Pancreas (tissue), 10 donors: ENCODE measurements at regions not wholly inside any gene's neighbourhood (a gene's known extent, or its start where the extent isn't known, plus 50 kb on each side); places are given as distances from the start of the nearest gene placed in this dataset.

Source experiments
- ATAC-seq, 4 donors: fragments of 200-7000 bp; cut with Tn5 transposase; one replicate each; pipeline versions ENCODE4 v1.8.0 to v1.9.1; 2020; ENCODE audit warnings: mild to moderate bottlenecking in 4 of 4, moderate library complexity in 4 of 4
- DNase-seq, 6 donors: peaks; one replicate each; pipeline ENCODE4 v3.0.0-alpha.2; 2020
- FAIRE-seq: peaks from 2 replicates; lab custom pipeline; 2012; peaks lifted over from hg19 to GRCh38; lab: Jason Lieb, UNC
- H3K27ac ChIP-seq, 4 donors: fragments of 200-600 bp; sonication (generic); 1 replicate in 3 of 4; 2 replicates in 1 of 4; pipeline versions ENCODE4 v1.5.0 to v1.8.0; 2020
- H3K27me3 ChIP-seq, 4 donors: fragments of 200-600 bp; one replicate each; pipeline ENCODE4 v1.8.0; 2021
- H3K36me3 ChIP-seq, 3 donors: fragments of 200-600 bp; sonication (generic) in 1 of 3; one replicate each; pipeline versions ENCODE4 v1.5.0 to v1.8.0; 2020 to 2021
- H3K4me1 ChIP-seq, 3 donors: fragments of 200-600 bp; one replicate each; pipeline ENCODE4 v1.8.0; 2021
- H3K4me3 ChIP-seq, 4 donors: fragments of 200-600 bp; sonication (generic) in 2 of 4; one replicate each; pipeline versions ENCODE4 v1.5.0 to v1.8.0; 2020 to 2021
- H3K9me3 ChIP-seq, 4 donors: fragments of 200-600 bp; one replicate each; pipeline ENCODE4 v1.8.0; 2021
- CTCF ChIP-seq, 4 donors: fragments of 200-600 bp; sonication (generic) in 3 of 4; IDR thresholded peaks; one replicate each; pipeline versions ENCODE4 v1.5.0 to v1.8.0; 2021; ENCODE audit warnings: antibody characterized with exemption in 4 of 4
- WGBS, 2 donors: extraction: QIAGEN DNeasy Blood & Tissue Kit; methylation state at CpG; one replicate each; pipeline ENCODE4 v1.1.7; 2013; 5-methylcytosine and 5-hydroxymethylcytosine counted together
- intact Hi-C, 3 donors: fragments of 100-400 bp; cut with DNase I; formaldehyde crosslinking; loops; one replicate each; pipeline versions ENCODE4 v1.11.1 to v1.14.2; 2022
- donor health status: healthy with polysubstance abuse.
- donor health status: DM: no; HTN: no; CAD: no; lungs with moderate emphysema.
- donor health status: DM: no; HTN: no; CAD: no.
- donor health status: control.
- donor health status: control.
- donor health status: Bipolar disorder and iron deficiency.
- donor health status: DM: yes; HTN: yes; CAD: no.
- donor health status: DM: no; HTN: no; CAD: no.
- donor health status: DM: no; HTN: no; CAD: no.
- donor health status: DM: yes; HTN: yes; CAD: no.

- intact Hi-C loops: no loop called here
- Histone ChIP-seq H3K27ac (no peak overlapping the region), H3K4me3 (no peak overlapping the region), H3K36me3 (no peaks in the 10 kb centered on the region), H3K27me3 (no peaks in the 10 kb centered on the region), H3K9me3 (no peaks in the 10 kb centered on the region), H3K4me1 (peaks cover 0 to 5% (median 0%) of the 10 kb centered on the region in 3 donors)
- DNase-seq: no peak
- 83 to 85% methylated on average over 13 of the region's 13 CpGs for WGBS, 2 donors
- FAIRE-seq: no peak
- TF ChIP-seq CTCF (IDR thresholded peaks at IDR 0.05): no peak
- no peak for ATAC-seq
Observed at GRCh38 chr4:4608214-4608537, 66.3 kb upstream of the STX18 start.

- WGBS, 2 donors: 88 to 90% methylated on average over 19 of the region's 19 CpGs
- Histone ChIP-seq H3K4me1 (peaks cover 0 to 5% (median 0%) of the 10 kb centered on the region in 3 donors), H3K27ac (no peak overlapping the region), H3K36me3 (no peaks in the 10 kb centered on the region), H3K9me3 (no peaks in the 10 kb centered on the region), H3K4me3 (no peak overlapping the region), H3K27me3 (no peaks in the 10 kb centered on the region)
- FAIRE-seq (no peak), ATAC-seq (no peak), DNase-seq (no peak)
- intact Hi-C loops: no loop called here
- TF ChIP-seq CTCF (IDR thresholded peaks at IDR 0.05): no peak
Observed at GRCh38 chr4:4607336-4608213, 65.7 kb upstream of the STX18 start.

GRCh38 chr4:4606321-4606720, 64.5 kb upstream of the STX18 start:
- no peak overlapping the region for H3K4me3 ChIP-seq
- H3K9me3 ChIP-seq: no peaks in the 10 kb centered on the region
- H3K27ac ChIP-seq: no peak overlapping the region
- no peaks in the 10 kb centered on the region for H3K36me3 ChIP-seq
- no peak for TF ChIP-seq CTCF (IDR thresholded peaks at IDR 0.05)
- intact Hi-C loops: no loop called here
- no peaks in the 10 kb centered on the region for H3K4me1 ChIP-seq
- DNase-seq (no peak), ATAC-seq (no peak), FAIRE-seq (no peak)
- no peaks in the 10 kb centered on the region for H3K27me3 ChIP-seq
- WGBS, 2 donors: 82 to 90% methylated on average over 10 of the region's 10 CpGs

- no peak overlapping the region for H3K27ac ChIP-seq
- FAIRE-seq (no peak), DNase-seq (no peak), ATAC-seq (no peak)
- 84 to 86% methylated on average over 2 of the region's 2 CpGs for WGBS, 2 donors
- no peaks in the 10 kb centered on the region for H3K9me3 ChIP-seq
- H3K4me3 ChIP-seq: no peak overlapping the region
- no peak for TF ChIP-seq CTCF (IDR thresholded peaks at IDR 0.05)
- intact Hi-C loops: no loop called here
- no peaks in the 10 kb centered on the region for H3K27me3 ChIP-seq
- no peaks in the 10 kb centered on the region for H3K36me3 ChIP-seq
- H3K4me1 ChIP-seq: no peaks in the 10 kb centered on the region
Observed at GRCh38 chr4:4605849-4606248, 64.0 kb upstream of the STX18 start.

GRCh38 chr4:4603592-4603991, 61.7 kb upstream of the STX18 start:
- 75 to 80% methylated on average over 5 of the region's 5 CpGs for WGBS, 2 donors
- FAIRE-seq (no peak), ATAC-seq (no peak), DNase-seq (no peak)
- intact Hi-C loops: no loop called here
- TF ChIP-seq CTCF (IDR thresholded peaks at IDR 0.05): no peak
- Histone ChIP-seq H3K9me3 (no peaks in the 10 kb centered on the region), H3K36me3 (no peaks in the 10 kb centered on the region), H3K4me3 (no peak overlapping the region), H3K4me1 (no peaks in the 10 kb centered on the region), H3K27me3 (no peaks in the 10 kb centered on the region), H3K27ac (no peak overlapping the region)
